IMR-90 (cell line): ENCODE measurements at regions not wholly inside any gene's neighbourhood (a gene's known extent, or its start where the extent isn't known, plus 50 kb on each side); places are given as distances from the start of the nearest gene placed in this dataset.
A peak's percentile ranks its signal among the peaks of the same experiment; 100 is the strongest.

Experiments
- ATAC-seq: fragments of 200-7000 bp; cut with Tn5 transposase; 2 replicates; pipeline ENCODE4 v1.9.1; 2020; ENCODE audit warnings: low read depth, mild to moderate bottlenecking, moderate library complexity
- BruUV-seq: library from RNA; stranded (reverse); fragments of 400-500 nt; replicated peaks from 2 replicates; lab custom pipeline; 2021; lab: Mats Ljungman, UMichigan
- CTCF ChIA-PET: fragments of 300-600 bp; formaldehyde crosslinking; extraction: SDS; loops from one replicate; lab custom pipeline; 2021; ENCODE audit warnings: antibody characterized with exemption; lab: Yijun Ruan, JAX
- POLR2A ChIA-PET: fragments of 300-600 bp; sonication (Branson Sonifier 250); formaldehyde crosslinking; loops from one replicate; lab custom pipeline; 2022; ENCODE audit warnings: antibody characterized with exemption; ENCODE audit not compliant: unreplicated experiment; lab: Charles Lee
- DNase-seq: peaks from one replicate; pipeline ENCODE4 v3.0.0; 2013
- H2AFZ ChIP-seq: replicated peaks from 2 replicates; pipeline ENCODE3; 2013; ENCODE audit warnings: low read length, mild to moderate bottlenecking; ENCODE audit not compliant: poor library complexity
- H2AK5ac ChIP-seq: 2 replicates; pipeline ENCODE4 v1.6.1; 2013; ENCODE audit warnings: low read depth, low read length, inconsistent platforms
- H2AK9ac ChIP-seq: replicated peaks from 2 replicates; pipeline ENCODE3; 2013; ENCODE audit warnings: mild to moderate bottlenecking, low read depth, low read length, moderate library complexity; ENCODE audit not compliant: poor library complexity
- H2BK120ac ChIP-seq: 2 replicates; pipeline ENCODE4 v1.6.1; 2013; ENCODE audit warnings: low read depth, low read length, inconsistent platforms
- H2BK15ac ChIP-seq: 3 replicates; pipeline ENCODE4 v1.6.1; 2013; ENCODE audit warnings: low read depth, low read length, inconsistent platforms
- H2BK20ac ChIP-seq: 2 replicates; pipeline ENCODE4 v1.6.1; 2013; ENCODE audit warnings: low read depth, mild to moderate bottlenecking, inconsistent platforms, low read length, moderate library complexity
- H2BK5ac ChIP-seq: 2 replicates; pipeline ENCODE4 v1.6.1; 2013; ENCODE audit warnings: mild to moderate bottlenecking, low read depth, low read length, inconsistent platforms; ENCODE audit not compliant: poor library complexity, severe bottlenecking
- H3K14ac ChIP-seq: replicated peaks from 2 replicates; pipeline ENCODE4 v1.6.1; 2013; ENCODE audit warnings: low read depth, low read length, inconsistent platforms
- H3K18ac ChIP-seq: 2 replicates; pipeline ENCODE4 v1.6.1; 2013; ENCODE audit warnings: low read depth, low read length, control low read depth
- H3K23ac ChIP-seq: 2 replicates; pipeline ENCODE4 v1.6.1; 2013; ENCODE audit warnings: low read depth, low read length, inconsistent platforms
- H3K27ac ChIP-seq: 2 replicates; pipeline ENCODE4 v1.5.1; 2013; ENCODE audit warnings: mild to moderate bottlenecking, control low read depth, low read length; ENCODE audit not compliant: insufficient read depth
- H3K27me3 ChIP-seq: 2 replicates; pipeline ENCODE4 v1.6.1; 2013; ENCODE audit warnings: low read length; ENCODE audit not compliant: control insufficient read depth, insufficient read depth
- H3K36me3 ChIP-seq: 2 replicates; pipeline ENCODE4 v1.6.1; 2013; ENCODE audit warnings: low read length, mixed read lengths; ENCODE audit not compliant: control insufficient read depth, insufficient read depth
- H3K4ac ChIP-seq: 2 replicates; pipeline ENCODE4 v1.6.1; 2013; ENCODE audit warnings: low read depth, low read length, inconsistent platforms
- H3K4me1 ChIP-seq: 2 replicates; pipeline ENCODE4 v1.6.1; 2013; ENCODE audit warnings: low read length, mixed read lengths; ENCODE audit not compliant: control insufficient read depth, insufficient read depth
- H3K4me2 ChIP-seq: 2 replicates; pipeline ENCODE4 v1.6.1; 2013; ENCODE audit warnings: low read depth, mild to moderate bottlenecking, control low read depth, low read length, moderate library complexity
- H3K4me3 ChIP-seq: 2 replicates; pipeline ENCODE4 v1.5.1; 2013; ENCODE audit warnings: low read depth, mild to moderate bottlenecking, control low read depth, low read length, moderate library complexity; ENCODE audit not compliant: insufficient read depth
- H3K56ac ChIP-seq: 2 replicates; pipeline ENCODE4 v1.6.1; 2013; ENCODE audit warnings: low read length, inconsistent platforms; ENCODE audit not compliant: insufficient read depth; ENCODE audit errors: extremely low read depth
- H3K79me1 ChIP-seq, 2 experiments: 2 replicates each; pipeline ENCODE4 v1.6.1; 2013; ENCODE audit warnings: low read length in 2 of 2, inconsistent platforms in 1 of 2, low read depth in 1 of 2
- H3K9ac ChIP-seq: 2 replicates; pipeline ENCODE4 v1.6.1; 2013; ENCODE audit warnings: low read depth, low read length, control low read depth
- H3K9me1 ChIP-seq: 2 replicates; pipeline ENCODE4 v1.6.1; 2013; ENCODE audit warnings: low read length, inconsistent platforms; ENCODE audit not compliant: insufficient read depth
- H3K9me3 ChIP-seq: 2 replicates; pipeline ENCODE4 v1.6.1; 2013; ENCODE audit warnings: low read length; ENCODE audit not compliant: control insufficient read depth, insufficient read depth
- H4K20me1 ChIP-seq: 2 replicates; pipeline ENCODE4 v1.6.1; 2013; ENCODE audit warnings: low read length, inconsistent platforms; ENCODE audit not compliant: insufficient read depth
- H4K5ac ChIP-seq: 2 replicates; pipeline ENCODE4 v1.6.1; 2013; ENCODE audit warnings: mild to moderate bottlenecking, low read depth, low read length, control low read depth
- H4K8ac ChIP-seq, 2 experiments: 2 replicates each; pipeline ENCODE4 v1.6.1; 2013; ENCODE audit warnings: low read depth in 2 of 2, low read length in 2 of 2, control low read depth in 1 of 2, inconsistent platforms in 1 of 2
- H4K91ac ChIP-seq: 2 replicates; pipeline ENCODE4 v1.6.1; 2013; ENCODE audit warnings: low read depth, low read length, inconsistent platforms; ENCODE audit not compliant: insufficient read depth
- BHLHE40 ChIP-seq: fragments of 150-350 bp; IDR thresholded peaks from 2 replicates; pipeline ENCODE4 v1.6.1; 2016; ENCODE audit warnings: mild to moderate bottlenecking, low read depth, low read length
- CEBPB ChIP-seq: IDR thresholded peaks from 2 replicates; pipeline ENCODE4 v1.6.1; 2012; ENCODE audit warnings: low read depth, low read length, improper control_type of control experiment
- CHD1 ChIP-seq: IDR thresholded peaks from 2 replicates; pipeline ENCODE4 v1.6.1; 2012; ENCODE audit warnings: low read depth, low read length, improper control_type of control experiment
- CTCF ChIP-seq: conservative IDR thresholded peaks from 2 replicates; pipeline ENCODE4 v1.5.1; 2012; ENCODE audit warnings: mild to moderate bottlenecking, low read depth, low read length, improper control_type of control experiment
- ELK1 ChIP-seq: fragments of 150-350 bp; IDR thresholded peaks from 2 replicates; pipeline ENCODE4 v1.6.1; 2016; ENCODE audit warnings: low read depth, mild to moderate bottlenecking, low read length, moderate library complexity, borderline replicate concordance
- FOS ChIP-seq: fragments of 150-350 bp; IDR thresholded peaks from 2 replicates; pipeline ENCODE4 v1.6.1; 2016; ENCODE audit warnings: low read depth, low read length
- MAFK ChIP-seq: IDR thresholded peaks from 2 replicates; pipeline ENCODE4 v1.6.1; 2012; ENCODE audit warnings: low read depth, low read length, improper control_type of control experiment
- MXI1 ChIP-seq: IDR thresholded peaks from 2 replicates; pipeline ENCODE4 v1.6.1; 2012; ENCODE audit warnings: low read depth, mild to moderate bottlenecking, low read length, moderate library complexity, borderline replicate concordance
- NFE2L2 ChIP-seq: fragments of 150-350 bp; IDR thresholded peaks from 2 replicates; pipeline ENCODE4 v1.6.1; 2016; ENCODE audit warnings: low read depth, mild to moderate bottlenecking, low read length
- POLR2A ChIP-seq: IDR thresholded peaks from 2 replicates; pipeline ENCODE4 v1.6.1; 2012; ENCODE audit warnings: mild to moderate bottlenecking, low read depth, low read length
- RAD21 ChIP-seq: IDR thresholded peaks from 2 replicates; pipeline ENCODE4 v1.6.1; 2012; ENCODE audit warnings: low read length, improper control_type of control experiment
- RCOR1 ChIP-seq: IDR thresholded peaks from 2 replicates; pipeline ENCODE4 v1.6.1; 2012; ENCODE audit warnings: mild to moderate bottlenecking, low read length, improper control_type of control experiment; ENCODE audit not compliant: insufficient replicate concordance
- RFX5 ChIP-seq: IDR thresholded peaks from 2 replicates; pipeline ENCODE4 v1.8.0; 2012; ENCODE audit warnings: low read depth, mild to moderate bottlenecking, low read length, moderate library complexity
- SMC3 ChIP-seq: fragments of 150-350 bp; IDR thresholded peaks from 2 replicates; pipeline ENCODE4 v1.6.1; 2016; ENCODE audit warnings: low read depth, mild to moderate bottlenecking, antibody characterized with exemption, low read length, moderate library complexity
- WGBS, 2 experiments: methylation state at CpG; one replicate each; pipeline versions ENCODE4 v1.1.5 to v1.1.7; 2013; ENCODE audit warnings: missing lambda C conversion rate in 2 of 2; ENCODE audit not compliant: insufficient read length in 1 of 2; ENCODE audit errors: extremely low coverage in 2 of 2; 5-methylcytosine and 5-hydroxymethylcytosine counted together
- dilution Hi-C: fragments of 300-500 bp; cut with HindIII; formaldehyde crosslinking; loops from one replicate; pipeline ENCODE4 v1.14.3; 2018; ENCODE audit warnings: low sequenced_read_pairs; ENCODE audit not compliant: unreplicated experiment
- in situ Hi-C: fragments of 300-500 bp; cut with MboI; formaldehyde crosslinking; loops from 3 replicates; pipeline ENCODE4 v1.14.3; 2019; ENCODE audit warnings: low sequenced_read_pairs, inconsistent platforms, mixed read lengths
- intact Hi-C: fragments of 100-400 bp; cut with micrococcal nuclease; formaldehyde crosslinking; loops from 2 replicates; pipeline ENCODE4 v1.10.0; 2022

GRCh38 chr1:59163268-59164092 lies 133.4 kb upstream of the FGGY start:
- dilution Hi-C loops: no loop called here
- Histone ChIP-seq H3K18ac (no peak overlapping the region), H4K5ac (no peak overlapping the region), H3K27me3 (no peaks in the 10 kb centered on the region), H3K9me3 (no peaks in the 10 kb centered on the region), H2BK20ac (no peak overlapping the region), H3K9ac (no peak overlapping the region), H2BK15ac (no peak overlapping the region), H4K91ac (no peak overlapping the region), H2AK9ac (no peak overlapping the region), H3K36me3 (no peaks in the 10 kb centered on the region), H4K8ac (no peak overlapping the region), H3K27ac (no peak overlapping the region), H4K20me1 (no peaks in the 10 kb centered on the region), H3K79me1 (no peaks in the 10 kb centered on the region), H3K4me1 (no peaks in the 10 kb centered on the region), H3K23ac (no peak overlapping the region), H3K4me3 (no peak overlapping the region), H3K14ac (no peak overlapping the region), H3K9me1 (no peaks in the 10 kb centered on the region), H2AFZ (no peak overlapping the region), H3K4ac (no peak overlapping the region), H2BK120ac (no peak overlapping the region), H3K56ac (no peak overlapping the region), H2BK5ac (no peak overlapping the region), H3K4me2 (no peak overlapping the region), H2AK5ac (no peak overlapping the region)
- CTCF ChIA-PET: interaction anchor here (1.0 to 1.2 kb wide), 2 partner anchors 11 to 17 kb away, joined by 5 to 6 read pairs; no protein-coding TSS in a partner anchor
- in situ Hi-C loops: no loop called here
- DNase-seq (peak; percentile 65), ATAC-seq (no peak)
- TF ChIP-seq ELK1: no peak
- TF ChIP-seq BHLHE40: no peak
- no peak for TF ChIP-seq RFX5
- no peak for TF ChIP-seq CEBPB
- no peak for TF ChIP-seq RCOR1
- TF ChIP-seq SMC3: no peak
- TF ChIP-seq RAD21: no peak
- TF ChIP-seq CTCF: no peak
- TF ChIP-seq FOS: no peak
- no peak for TF ChIP-seq MAFK
- no peak for TF ChIP-seq POLR2A
- TF ChIP-seq CHD1: no peak
- no peak for TF ChIP-seq NFE2L2
- no peak for TF ChIP-seq MXI1
- intact Hi-C loops: no loop called here
- POLR2A ChIA-PET: no interaction called here
- BruUV-seq: no TSS peak
- WGBS, 2 experiments: 87% methylated on average over 3 of the region's 6 CpGs; no CpG with 5 or more reads in 1 of the 2 experiments
